Astrocyte of the spinal cord (primary cell): ENCODE measurements at regions not wholly inside any gene's neighbourhood (a gene's known extent, or its start where the extent isn't known, plus 50 kb on each side); places are given as distances from the start of the nearest gene placed in this dataset.
"Not testable (repeated sequence)": the region's sequence is repeated elsewhere in the genome, so short reads cannot be mapped to it uniquely, and the experiment has no call there.

Experiments
- DNase-seq: peaks from one replicate; pipeline ENCODE4 v3.0.0; 2011; ENCODE audit warnings: low read depth, low spot score
- H3K4me3 ChIP-seq: 2 replicates; pipeline ENCODE4 v1.5.1; 2011; ENCODE audit warnings: low read depth, mild to moderate bottlenecking, low read length, moderate library complexity
- in situ Hi-C: cut with HindIII; loops from 2 replicates; pipeline ENCODE4 v1.10.0; 2017; ENCODE audit warnings: low sequenced_read_pairs
- TF ChIP-seq, protein P1 (sequence below): IDR thresholded peaks from 2 replicates; pipeline ENCODE4 v1.5.1; 2012; ENCODE audit warnings: low read depth, mild to moderate bottlenecking, low read length, inconsistent platforms

DNA sequence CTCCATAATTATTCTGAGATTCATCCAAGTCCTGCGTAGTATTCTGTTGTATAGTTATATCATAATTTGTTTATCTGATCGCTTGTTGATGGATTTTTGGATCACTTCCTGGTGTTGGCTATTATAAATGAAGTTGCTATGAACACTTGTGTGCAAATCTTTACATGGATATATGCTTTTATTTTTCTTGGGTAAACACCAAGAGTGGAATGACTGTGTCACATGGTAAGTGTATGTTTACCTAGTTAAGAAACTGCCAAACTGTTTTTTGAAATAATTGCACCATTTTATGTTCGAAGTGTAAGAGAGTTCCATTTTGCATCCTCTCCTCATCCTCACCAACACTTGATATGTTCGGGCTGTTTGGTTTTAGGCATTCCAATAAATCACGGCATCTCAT, 360.4 kb upstream of the FRG2C start:
- TF ChIP-seq, protein P1, sequence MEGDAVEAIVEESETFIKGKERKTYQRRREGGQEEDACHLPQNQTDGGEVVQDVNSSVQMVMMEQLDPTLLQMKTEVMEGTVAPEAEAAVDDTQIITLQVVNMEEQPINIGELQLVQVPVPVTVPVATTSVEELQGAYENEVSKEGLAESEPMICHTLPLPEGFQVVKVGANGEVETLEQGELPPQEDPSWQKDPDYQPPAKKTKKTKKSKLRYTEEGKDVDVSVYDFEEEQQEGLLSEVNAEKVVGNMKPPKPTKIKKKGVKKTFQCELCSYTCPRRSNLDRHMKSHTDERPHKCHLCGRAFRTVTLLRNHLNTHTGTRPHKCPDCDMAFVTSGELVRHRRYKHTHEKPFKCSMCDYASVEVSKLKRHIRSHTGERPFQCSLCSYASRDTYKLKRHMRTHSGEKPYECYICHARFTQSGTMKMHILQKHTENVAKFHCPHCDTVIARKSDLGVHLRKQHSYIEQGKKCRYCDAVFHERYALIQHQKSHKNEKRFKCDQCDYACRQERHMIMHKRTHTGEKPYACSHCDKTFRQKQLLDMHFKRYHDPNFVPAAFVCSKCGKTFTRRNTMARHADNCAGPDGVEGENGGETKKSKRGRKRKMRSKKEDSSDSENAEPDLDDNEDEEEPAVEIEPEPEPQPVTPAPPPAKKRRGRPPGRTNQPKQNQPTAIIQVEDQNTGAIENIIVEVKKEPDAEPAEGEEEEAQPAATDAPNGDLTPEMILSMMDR, result no peak
- DNase-seq, result no peak
- in situ Hi-C loops, result no loop called here
- no peak overlapping the region for H3K4me3 ChIP-seq

DNA sequence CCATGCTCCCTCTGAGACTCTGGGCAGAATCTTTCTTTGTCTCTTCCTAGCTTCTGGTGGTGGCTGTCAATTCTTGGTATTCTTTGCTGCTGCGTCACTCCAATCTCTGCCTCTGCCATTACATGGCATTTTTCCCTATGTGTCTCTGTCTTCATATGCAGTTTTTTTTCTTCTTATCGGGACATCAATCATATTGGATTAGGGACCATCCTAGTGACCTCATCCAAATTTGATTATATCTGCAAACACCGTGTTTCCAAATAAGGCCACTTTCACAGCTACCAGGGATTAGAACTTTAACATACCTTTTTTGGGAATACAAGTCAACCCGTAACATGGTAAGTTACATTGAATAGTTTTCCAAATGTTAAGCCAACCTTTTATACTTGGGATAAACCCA, 358.2 kb upstream of the FRG2C start:
- in situ Hi-C loops, result no loop called here
- TF ChIP-seq, protein P1, result no peak
- no peak for DNase-seq
- H3K4me3 ChIP-seq, result no peak overlapping the region

DNA sequence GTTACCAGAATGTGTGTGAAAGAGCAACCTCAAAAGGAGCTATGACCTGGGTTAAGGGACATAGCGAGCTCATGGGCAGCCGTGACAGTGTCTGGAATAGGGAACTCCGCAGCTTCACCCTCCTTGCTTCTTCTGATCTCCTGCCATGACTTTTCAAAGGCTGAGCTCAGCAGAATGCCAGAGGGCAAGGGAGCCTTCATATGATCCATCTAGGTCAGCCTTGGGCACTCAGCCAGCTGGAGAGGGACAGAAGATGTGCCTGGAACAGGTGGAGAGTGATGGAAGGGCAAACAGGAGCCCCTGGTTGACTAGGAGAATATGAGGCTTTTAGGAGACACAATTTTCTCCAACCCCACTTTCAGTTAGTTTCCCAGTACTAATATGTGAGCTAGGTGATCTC, 352.8 kb upstream of the FRG2C start:
- H3K4me3 ChIP-seq, DNase-seq, in situ Hi-C loops: not testable (repeated sequence)

DNA sequence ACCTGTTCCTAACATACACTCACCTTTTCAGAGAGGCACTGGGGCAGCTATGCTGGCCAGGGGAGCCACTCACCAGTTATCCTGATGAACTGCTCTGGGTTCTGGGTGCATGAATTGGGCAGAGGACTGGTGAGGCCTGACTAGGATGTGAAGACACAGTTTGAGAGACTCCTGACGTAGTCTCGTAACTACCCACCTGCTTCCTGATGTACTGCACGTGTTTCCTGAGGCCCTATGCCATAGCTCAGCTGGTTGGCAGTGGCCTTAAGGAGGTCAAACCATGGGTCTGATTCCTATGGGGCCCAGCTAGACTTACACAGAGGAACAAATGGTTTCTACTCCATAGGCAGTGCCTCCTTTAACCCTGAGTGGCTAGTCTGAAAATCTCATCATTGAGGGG, 351.7 kb upstream of the FRG2C start:
- H3K4me3 ChIP-seq, in situ Hi-C loops, DNase-seq: not testable (repeated sequence)

DNA sequence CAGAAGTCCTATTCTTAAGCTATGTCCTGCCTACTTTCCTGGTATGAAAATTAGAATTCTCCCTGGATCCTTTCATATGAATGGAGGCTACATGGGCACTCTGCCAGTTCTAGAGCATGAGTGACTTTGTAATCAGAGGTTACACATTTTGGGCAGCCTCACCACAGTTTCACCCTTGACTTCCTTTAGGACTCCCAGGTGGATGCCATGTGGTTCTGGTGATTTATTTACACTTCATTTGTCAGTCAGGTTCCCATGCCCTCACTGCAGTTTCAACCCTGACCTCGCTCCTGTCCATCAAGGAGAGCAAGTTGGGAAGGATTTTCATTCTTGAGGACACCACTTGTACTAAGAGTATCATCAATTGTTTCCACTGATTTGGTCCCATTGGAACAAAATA, 344.4 kb upstream of the FRG2C start:
- in situ Hi-C loops, DNase-seq: not testable (repeated sequence)

DNA sequence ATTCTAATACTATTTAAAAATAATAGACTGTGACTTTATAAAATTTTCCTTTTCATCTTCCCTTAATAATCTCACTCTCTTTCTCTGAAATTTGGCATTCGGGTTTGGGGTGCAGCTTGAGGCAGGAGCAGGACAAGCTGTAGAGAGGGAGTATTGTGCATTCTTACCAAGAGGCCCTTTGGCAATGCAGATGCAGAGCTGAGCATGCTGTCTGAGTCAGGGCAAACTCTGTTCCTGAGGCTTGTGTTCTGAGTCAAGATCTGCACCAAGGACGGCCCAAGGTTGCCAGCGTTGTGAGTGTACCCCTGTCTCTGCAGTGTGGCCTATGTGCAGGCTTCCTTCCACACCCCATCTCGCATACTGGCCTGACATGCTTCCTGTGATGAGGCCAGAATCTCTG, 343.8 kb upstream of the FRG2C start:
- TF ChIP-seq, protein P1, result no peak
- no peak for DNase-seq
- no peak overlapping the region for H3K4me3 ChIP-seq
- in situ Hi-C loops, result no loop called here

More for the DNA sequence above, 344.4 kb upstream of the FRG2C start:
- not testable (repeated sequence) for H3K4me3 ChIP-seq

DNA sequence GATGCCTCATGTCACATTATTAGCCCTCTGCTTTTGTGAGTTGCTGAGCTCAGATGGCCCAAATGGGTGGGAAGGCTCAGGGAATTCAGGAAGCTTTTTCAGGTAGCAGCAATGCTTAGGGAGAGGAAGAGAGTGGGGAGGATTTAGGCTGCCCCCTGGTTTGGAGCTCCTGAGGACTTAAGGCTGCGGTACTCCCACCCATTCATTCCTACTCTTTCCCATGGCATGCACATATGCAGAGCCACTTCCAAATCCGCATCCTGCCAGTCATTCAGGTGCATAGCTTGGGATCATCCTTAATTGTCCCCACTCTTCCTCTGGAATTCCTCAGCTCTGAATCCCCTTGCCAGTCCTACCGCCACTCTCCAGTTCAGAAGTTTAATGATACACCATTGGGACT, 343.1 kb upstream of the FRG2C start:
- no peak for DNase-seq
- H3K4me3 ChIP-seq, result no peak overlapping the region
- TF ChIP-seq, protein P1, result no peak
- in situ Hi-C loops, result no loop called here

DNA sequence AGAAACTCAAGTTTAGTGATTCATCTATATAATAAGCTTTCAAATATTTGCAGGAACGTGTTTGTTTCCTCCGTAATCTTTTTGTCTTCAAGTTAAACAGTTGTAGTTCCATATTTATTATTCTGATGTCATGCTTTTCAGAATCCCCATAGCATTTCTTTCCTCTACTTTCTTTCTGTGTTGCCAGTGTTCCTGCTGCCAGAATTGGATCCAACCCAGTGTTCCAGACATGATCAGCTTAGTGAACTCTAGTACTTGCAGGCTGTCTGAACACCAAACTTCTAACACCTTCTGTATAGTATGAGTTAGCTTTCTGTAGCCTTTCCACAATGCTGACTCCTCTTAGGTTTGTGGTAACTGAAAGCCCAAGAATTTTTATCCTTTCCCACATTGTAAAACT, 340.2 kb upstream of the FRG2C start:
- in situ Hi-C loops, H3K4me3 ChIP-seq, DNase-seq: not testable (repeated sequence)

DNA sequence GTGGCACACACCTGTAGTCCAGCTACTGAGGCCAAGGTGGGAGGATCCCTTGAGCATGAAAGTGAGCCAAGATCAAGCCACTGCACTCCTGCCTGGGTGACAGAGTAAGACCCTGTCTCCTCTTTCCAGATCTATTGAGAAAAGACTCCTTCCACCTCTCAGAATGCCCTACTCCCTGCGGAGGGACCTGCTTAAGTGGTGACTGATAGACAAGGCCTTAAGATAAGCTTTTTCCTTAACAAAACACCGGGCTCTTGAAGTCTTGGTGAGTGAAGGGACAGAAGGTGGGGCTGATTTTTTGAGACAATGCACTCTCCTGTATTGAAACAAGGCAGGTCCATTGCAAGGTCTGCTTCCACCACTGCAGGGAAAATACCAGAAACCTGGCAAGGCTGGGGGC, 338.4 kb upstream of the FRG2C start:
- H3K4me3 ChIP-seq, result no peak overlapping the region
- TF ChIP-seq, protein P1, result no peak
- DNase-seq, result no peak
- in situ Hi-C loops, result no loop called here
